ENCODE measurements at regions not wholly inside any gene's neighbourhood (a gene's known extent, or its start where the extent isn't known, plus 50 kb on each side); places are given as distances from the start of the nearest gene placed in this dataset.

- H3K27me3 ChIP-seq (ENCODE audit: insufficient read depth, low read length) = peaks cover 6% of the 10 kb centered on the region
- H3K27ac Mint-ChIP-seq = peak overlapping the region in 3 of 7 donors; percentile 12 to 72 (median 32)
- H3K27me3 Mint-ChIP-seq = peaks cover 13 to 15% of the 10 kb centered on the region in 2 donors
- H3K36me3 Mint-ChIP-seq = peaks cover 0 to 2% of the 10 kb centered on the region in 2 donors
- POLR2A ChIA-PET (ENCODE audit: partially characterized antibody) = interaction anchor here (1.3 to 1.6 kb wide), 2 partner anchors 73 to 81 kb away, joined by 3 to 5 read pairs; partner anchors contain the start of gene CCDC28A
- H3K4me1 Mint-ChIP-seq = peaks cover 3 to 15% (median 8%) of the 10 kb centered on the region in 4 donors
- no peak overlapping the region for H3K27ac ChIP-seq (ENCODE audit: low read depth, low read length)
- CTCF ChIA-PET (ENCODE audit: partially characterized antibody) = interaction anchor here (0.6 to 2.3 kb wide), 13 partner anchors 9 to 672 kb away, joined by 3 to 11 read pairs (median 3); partner anchors contain the start of gene CCDC28A
- no peaks in the 10 kb centered on the region for H3K9me3 Mint-ChIP-seq
- H3K9me3 ChIP-seq (ENCODE audit: control insufficient read depth in 1 of 2, low read length in 2 of 2) = no peaks in the 10 kb centered on the region
- H3K4me3 Mint-ChIP-seq = peak overlapping the region; percentile 77 to 87 (median 84)
- peaks cover 6% of the 10 kb centered on the region for H3K4me1 ChIP-seq (ENCODE audit: insufficient read depth, low read length)
- intact Hi-C loops (cut with micrococcal nuclease) = loop anchor here (1.0 to 5.0 kb wide), 2 partner anchors 74 to 100 kb away; no protein-coding TSS in a partner anchor
- H3K4me3 ChIP-seq (ENCODE audit: low read length in 2 of 2) = peak overlapping the region in 1 of 2 donors; percentile 24
- peak; percentile 35 to 65 (median 37) for DNase-seq
- no peaks in the 10 kb centered on the region for H3K36me3 ChIP-seq (ENCODE audit: insufficient read depth, low read length)
Observed at GRCh38 chr6:138692058-138692977, 81.3 kb upstream of the CCDC28A start.

DNA sequence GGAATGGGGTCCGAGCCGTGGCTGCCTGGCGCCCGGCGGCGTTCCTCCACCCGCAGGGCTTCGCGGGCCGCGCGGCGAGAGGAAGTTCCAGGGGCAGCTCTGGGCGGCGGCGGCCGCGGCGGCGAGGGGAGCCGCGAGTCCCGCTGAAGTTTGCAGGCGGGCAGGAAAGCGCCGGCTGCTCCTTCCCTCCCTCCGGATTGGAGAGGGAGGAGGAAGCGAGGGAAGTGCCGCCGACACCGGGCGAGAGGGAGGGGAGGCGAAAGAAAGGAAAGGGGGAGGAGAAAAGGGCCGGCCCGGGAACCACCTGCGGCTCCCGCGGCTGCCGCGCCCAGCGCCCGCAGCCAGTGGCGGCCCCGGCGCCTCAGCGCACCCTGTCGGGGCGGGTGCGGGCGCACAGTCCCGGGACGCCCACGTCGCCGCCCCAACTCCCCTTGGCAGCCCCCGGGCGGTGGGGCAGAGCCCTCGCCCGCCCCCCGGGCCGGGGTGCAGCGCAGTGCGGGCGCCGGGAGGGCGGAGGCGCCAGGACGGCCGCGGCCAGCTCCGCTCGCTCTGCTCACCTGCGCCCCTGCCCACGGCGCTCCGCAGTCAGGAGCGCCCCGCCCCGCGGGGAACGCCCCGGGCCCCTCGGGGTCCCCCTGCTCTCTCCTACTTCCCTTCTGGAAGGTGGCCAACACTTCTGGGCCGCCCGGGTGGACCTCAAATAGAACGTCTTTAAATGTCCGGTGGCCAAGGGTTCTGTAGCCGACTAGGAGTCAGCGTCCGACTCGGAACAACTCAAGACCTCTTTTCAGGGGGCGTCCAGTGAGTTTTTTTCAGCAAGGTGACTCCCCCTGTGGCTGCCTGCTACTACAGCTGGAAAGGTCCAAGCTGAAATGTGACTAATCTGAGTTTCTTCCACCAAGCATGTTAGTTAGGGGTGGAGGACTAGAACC lies 80.3 kb upstream of the CCDC28A start:
- Mint-ChIP-seq H3K4me1 (peaks cover 3 to 15% (median 8%) of the 10 kb centered on the region in 4 donors), H3K27me3 (peaks cover 13 to 19% of the 10 kb centered on the region in 2 donors), H3K9me3 (no peaks in the 10 kb centered on the region), H3K27ac (peak overlapping the region in 2 of 7 donors; percentile 46 to 61), H3K36me3 (peaks cover 0 to 2% of the 10 kb centered on the region in 2 donors), H3K4me3 (peak overlapping the region; percentile 74 to 89 (median 86))
- no peaks in the 10 kb centered on the region for H3K9me3 ChIP-seq (ENCODE audit: control insufficient read depth in 1 of 2, low read length in 2 of 2)
- intact Hi-C loops (cut with micrococcal nuclease) = loop anchor here (1.0 to 5.0 kb wide), 2 partner anchors 73 to 101 kb away; no protein-coding TSS in a partner anchor
- H3K27me3 ChIP-seq (ENCODE audit: insufficient read depth, low read length) = peaks cover 6% of the 10 kb centered on the region
- H3K4me1 ChIP-seq (ENCODE audit: insufficient read depth, low read length) = peaks cover 6% of the 10 kb centered on the region
- H3K27ac ChIP-seq (ENCODE audit: low read depth, low read length) = no peak overlapping the region
- ChIA-PET CTCF (ENCODE audit: partially characterized antibody) (interaction anchor here (0.6 to 2.3 kb wide), 9 partner anchors 8 to 671 kb away, joined by 3 to 11 read pairs (median 4); partner anchors contain the start of gene CCDC28A), POLR2A (ENCODE audit: partially characterized antibody) (interaction anchor here (0.8 to 1.6 kb wide), 4 partner anchors 9 to 682 kb away, joined by 3 to 5 read pairs (median 3); partner anchors contain the start of genes CCDC28A and CITED2)
- peak; percentile 29 to 48 (median 33) for DNase-seq
- no peaks in the 10 kb centered on the region for H3K36me3 ChIP-seq (ENCODE audit: insufficient read depth, low read length)
- no peak overlapping the region for H3K4me3 ChIP-seq (ENCODE audit: low read length in 2 of 2)

GRCh38 chr6:138695193-138695592 lies 78.4 kb upstream of the CCDC28A start:
- H3K4me3 ChIP-seq (ENCODE audit: low read length in 2 of 2) = no peak overlapping the region
- H3K27ac ChIP-seq (ENCODE audit: low read depth, low read length) = no peak overlapping the region
- no peaks in the 10 kb centered on the region for H3K9me3 ChIP-seq (ENCODE audit: control insufficient read depth in 1 of 2, low read length in 2 of 2)
- H3K36me3 ChIP-seq (ENCODE audit: insufficient read depth, low read length) = no peaks in the 10 kb centered on the region
- peaks cover 6% of the 10 kb centered on the region for H3K27me3 ChIP-seq (ENCODE audit: insufficient read depth, low read length)
- ChIA-PET POLR2A (ENCODE audit: partially characterized antibody) (no interaction called here), CTCF (ENCODE audit: partially characterized antibody) (no interaction called here)
- peaks cover 0 to 2% of the 10 kb centered on the region in 2 donors for H3K36me3 Mint-ChIP-seq
- H3K27ac Mint-ChIP-seq = no peak overlapping the region
- peaks cover 6% of the 10 kb centered on the region for H3K4me1 ChIP-seq (ENCODE audit: insufficient read depth, low read length)
- DNase-seq = no peak
- intact Hi-C loops (cut with micrococcal nuclease) = no loop called here
- no peaks in the 10 kb centered on the region for H3K9me3 Mint-ChIP-seq
- peak overlapping the region in 5 of 8 donors; percentile 15 to 45 (median 22) for H3K4me3 Mint-ChIP-seq
- H3K4me1 Mint-ChIP-seq = peaks cover 3 to 15% (median 8%) of the 10 kb centered on the region in 4 donors
- H3K27me3 Mint-ChIP-seq = peaks cover 15 to 27% of the 10 kb centered on the region in 2 donors

DNA sequence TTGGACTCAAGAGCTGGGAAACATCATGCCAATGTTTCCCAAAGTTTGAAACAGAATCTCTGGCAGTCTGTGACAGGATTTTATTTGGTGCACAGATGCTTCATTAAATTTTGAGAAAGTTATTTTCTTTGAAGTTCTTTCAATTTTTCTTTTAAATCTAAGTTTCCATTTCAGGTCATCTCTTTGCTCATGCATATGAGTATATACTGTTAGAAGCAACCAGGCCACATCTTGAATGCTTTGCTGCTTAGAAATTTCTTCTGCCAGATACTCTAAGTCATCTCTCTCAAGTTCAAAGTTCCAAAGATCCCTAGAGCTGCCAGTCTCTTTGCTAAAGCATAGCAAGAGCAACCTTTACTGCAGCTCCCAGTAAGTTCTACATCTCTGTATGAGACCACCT lies 59.1 kb upstream of the CCDC28A start:
- Mint-ChIP-seq H3K9me3 (peaks cover 4 to 29% (median 20%) of the 10 kb centered on the region in 8 donors), H3K27me3 (peaks cover 27 to 32% of the 10 kb centered on the region in 2 donors), H3K4me3 (no peak overlapping the region), H3K27ac (no peak overlapping the region), H3K36me3 (peaks cover 4 to 6% of the 10 kb centered on the region in 2 donors), H3K4me1 (no peaks in the 10 kb centered on the region)
- H3K27ac ChIP-seq (ENCODE audit: low read depth, low read length) = no peak overlapping the region
- POLR2A ChIA-PET (ENCODE audit: partially characterized antibody) = no interaction called here
- no peaks in the 10 kb centered on the region for H3K4me1 ChIP-seq (ENCODE audit: insufficient read depth, low read length)
- intact Hi-C loops (cut with micrococcal nuclease) = no loop called here
- H3K36me3 ChIP-seq (ENCODE audit: insufficient read depth, low read length) = no peaks in the 10 kb centered on the region
- no peaks in the 10 kb centered on the region for H3K27me3 ChIP-seq (ENCODE audit: insufficient read depth, low read length)
- DNase-seq = no peak
- H3K4me3 ChIP-seq (ENCODE audit: low read length in 2 of 2) = no peak overlapping the region
- H3K9me3 ChIP-seq (ENCODE audit: control insufficient read depth in 1 of 2, low read length in 2 of 2) = no peaks in the 10 kb centered on the region
- CTCF ChIA-PET (ENCODE audit: partially characterized antibody) = no interaction called here

DNA sequence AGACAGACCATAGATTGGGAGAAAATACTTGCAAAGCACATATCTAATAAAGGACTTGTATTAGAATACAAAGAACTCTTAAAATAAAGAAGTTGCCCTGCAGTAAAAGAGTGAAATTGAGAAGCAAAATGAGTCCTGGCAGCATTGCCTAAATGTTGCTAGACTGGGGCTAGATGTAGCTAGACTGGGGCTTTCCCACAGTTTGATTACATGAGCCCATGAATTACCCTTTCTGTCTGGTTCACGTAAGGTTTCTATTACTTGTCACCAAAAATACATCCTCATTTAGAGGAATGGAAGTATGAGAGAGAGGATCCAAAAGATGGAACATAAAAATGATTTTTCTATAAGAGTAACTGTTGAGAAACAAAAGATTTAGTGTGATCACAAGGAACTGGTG lies 57.6 kb upstream of the CCDC28A start:
- CTCF ChIA-PET (ENCODE audit: partially characterized antibody) = no interaction called here

DNA sequence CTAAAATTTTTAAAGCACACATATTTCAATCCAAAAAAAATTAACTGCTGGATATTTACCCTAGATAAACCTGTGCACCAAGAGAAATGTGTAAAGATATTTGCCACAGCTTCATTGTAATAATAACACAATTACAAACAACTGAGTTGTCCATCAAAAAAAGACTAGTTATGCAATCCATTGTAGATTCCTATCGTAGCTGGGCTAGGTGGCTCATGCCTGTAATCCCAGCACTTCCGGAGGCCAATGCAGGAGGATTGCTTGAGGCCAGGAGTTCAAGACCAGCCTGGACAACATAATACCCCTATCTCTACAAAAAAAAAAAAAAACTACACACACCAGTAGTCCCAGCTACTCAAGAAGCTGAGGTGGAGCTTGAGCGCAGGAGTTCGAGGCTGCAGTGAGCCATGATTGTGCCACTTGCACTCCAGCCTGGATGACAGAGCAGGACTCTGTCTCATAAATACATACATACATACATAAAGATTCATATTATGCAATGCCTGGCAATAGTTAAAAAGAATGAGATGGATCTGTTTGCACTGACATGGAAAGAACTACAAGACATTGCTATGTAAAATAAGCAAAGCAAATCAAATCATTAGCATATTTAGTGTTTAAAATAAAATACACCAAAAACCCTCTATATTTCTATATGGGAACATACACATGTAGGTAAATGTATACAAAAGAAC lies 56.5 kb upstream of the CCDC28A start:
- Mint-ChIP-seq H3K36me3 (peaks cover 3 to 4% of the 10 kb centered on the region in 2 donors), H3K4me1 (no peaks in the 10 kb centered on the region), H3K27ac (no peak overlapping the region), H3K9me3 (peaks cover 2 to 27% (median 19%) of the 10 kb centered on the region in 8 donors), H3K27me3 (peaks cover 17 to 28% of the 10 kb centered on the region in 2 donors), H3K4me3 (no peak overlapping the region)
- H3K27ac ChIP-seq (ENCODE audit: low read depth, low read length) = no peak overlapping the region
- intact Hi-C loops (cut with micrococcal nuclease) = no loop called here
- POLR2A ChIA-PET (ENCODE audit: partially characterized antibody) = no interaction called here
- H3K36me3 ChIP-seq (ENCODE audit: insufficient read depth, low read length) = no peaks in the 10 kb centered on the region
- H3K27me3 ChIP-seq (ENCODE audit: insufficient read depth, low read length) = no peaks in the 10 kb centered on the region
- H3K4me3 ChIP-seq (ENCODE audit: low read length in 2 of 2) = no peak overlapping the region
- CTCF ChIA-PET (ENCODE audit: partially characterized antibody) = no interaction called here
- no peak for DNase-seq
- H3K4me1 ChIP-seq (ENCODE audit: insufficient read depth, low read length) = no peaks in the 10 kb centered on the region
- H3K9me3 ChIP-seq (ENCODE audit: control insufficient read depth in 1 of 2, low read length in 2 of 2) = no peaks in the 10 kb centered on the region

More for the DNA sequence above, 57.6 kb upstream of the CCDC28A start:
- Histone ChIP-seq H3K4me3 (ENCODE audit: low read length in 2 of 2) (no peak overlapping the region), H3K9me3 (ENCODE audit: control insufficient read depth in 1 of 2, low read length in 2 of 2) (no peaks in the 10 kb centered on the region), H3K27me3 (ENCODE audit: insufficient read depth, low read length) (no peaks in the 10 kb centered on the region), H3K4me1 (ENCODE audit: insufficient read depth, low read length) (no peaks in the 10 kb centered on the region), H3K36me3 (ENCODE audit: insufficient read depth, low read length) (no peaks in the 10 kb centered on the region), H3K27ac (ENCODE audit: low read depth, low read length) (no peak overlapping the region)
- Mint-ChIP-seq H3K27me3 (peaks cover 21 to 29% of the 10 kb centered on the region in 2 donors), H3K4me3 (no peak overlapping the region), H3K9me3 (peaks cover 2 to 29% (median 20%) of the 10 kb centered on the region in 8 donors), H3K36me3 (peaks cover 4 to 6% of the 10 kb centered on the region in 2 donors), H3K4me1 (no peaks in the 10 kb centered on the region), H3K27ac (no peak overlapping the region)
- DNase-seq = no peak
- POLR2A ChIA-PET (ENCODE audit: partially characterized antibody) = no interaction called here
- intact Hi-C loops (cut with micrococcal nuclease) = no loop called here
